Transverse colon (tissue), 4 donors: ENCODE measurements at regions not wholly inside any gene's neighbourhood (a gene's known extent, or its start where the extent isn't known, plus 50 kb on each side); places are given as distances from the start of the nearest gene placed in this dataset.

Experiments
- DNase-seq: peaks from one replicate; pipeline ENCODE4 v3.0.0-alpha.2; 2019
- H3K27ac ChIP-seq, 4 donors: fragments of 200-600 bp; sonication (generic); 2 replicates each; pipeline ENCODE4 v1.5.1; 2016 to 2018; ENCODE audit warnings: inconsistent platforms in 4 of 4
- H3K27me3 ChIP-seq: fragments of 200-600 bp; sonication (generic); 2 replicates; pipeline ENCODE4 v1.5.1; 2017; ENCODE audit warnings: inconsistent platforms
- H3K36me3 ChIP-seq, 4 donors: fragments of 200-600 bp; sonication (generic); 2 replicates each; pipeline ENCODE4 v1.5.1; 2017 to 2019; ENCODE audit warnings: inconsistent platforms in 4 of 4
- H3K4me1 ChIP-seq, 4 donors: fragments of 200-600 bp; sonication (generic); 2 replicates each; pipeline ENCODE4 v1.5.1; 2017 to 2020; ENCODE audit warnings: inconsistent platforms in 4 of 4
- H3K4me3 ChIP-seq, 4 donors: fragments of 200-600 bp; sonication (generic); 1 replicate in 1 of 4; 2 replicates in 3 of 4; pipeline versions ENCODE4 v1.5.1 to v1.6.1; 2017 to 2019; ENCODE audit warnings: inconsistent platforms in 4 of 4
- H3K9me3 ChIP-seq, 2 donors: fragments of 200-600 bp; sonication (generic); 2 replicates each; pipeline ENCODE4 v1.5.1; 2017 to 2019; ENCODE audit warnings: inconsistent platforms in 2 of 2
- EP300 ChIP-seq: sonication (generic); formaldehyde crosslinking; IDR thresholded peaks from one replicate; pipeline ENCODE4 v1.6.1; 2017; ENCODE audit warnings: antibody characterized with exemption, low read depth
- POLR2A ChIP-seq: fragments of 450-650 bp; IDR thresholded peaks from one replicate; pipeline ENCODE4 v1.6.1; 2016; ENCODE audit warnings: antibody characterized with exemption, mild to moderate bottlenecking, moderate library complexity
- POLR2AphosphoS5 ChIP-seq, 3 donors: sonication (generic); formaldehyde crosslinking; IDR thresholded peaks; one replicate each; pipeline ENCODE4 v1.6.1; 2016; ENCODE audit warnings: antibody characterized with exemption in 3 of 3
- whole genome bisulfite sequencing, 2 donors: methylation state at CpG; one replicate each; pipeline ENCODE4 v1.1.5; 2018; ENCODE audit warnings: low coverage in 1 of 2; 5-methylcytosine and 5-hydroxymethylcytosine counted together
- in situ Hi-C, 4 donors: fragments of 200-750 bp; cut with MboI; loops; one replicate each; pipeline versions ENCODE4 v1.15.0 to v1.15.1; 2017; ENCODE audit warnings: low sequenced_read_pairs in 3 of 4, low pct_ligation_motif_present in 1 of 4, low pct_unique_long_range_greater_than_20kb in 1 of 4
- intact Hi-C: fragments of 100-400 bp; cut with DNase I; formaldehyde crosslinking; loops from one replicate; pipeline ENCODE4 v1.15.1; 2023; ENCODE audit warnings: low total_unique reads
- TF ChIP-seq, protein P1 (sequence below), 5 experiments: fragments of 200-600 bp in 3 of 5; fragments of 450-650 bp in 2 of 5; sonication (generic) in 3 of 5; IDR thresholded peaks; 1 replicate in 2 of 5; 2 replicates in 3 of 5; pipeline ENCODE4 v1.5.1; 2016 to 2017; ENCODE audit warnings: antibody characterized with exemption in 5 of 5, inconsistent platforms in 3 of 5, mild to moderate bottlenecking in 2 of 5, moderate library complexity in 1 of 5

DNA sequence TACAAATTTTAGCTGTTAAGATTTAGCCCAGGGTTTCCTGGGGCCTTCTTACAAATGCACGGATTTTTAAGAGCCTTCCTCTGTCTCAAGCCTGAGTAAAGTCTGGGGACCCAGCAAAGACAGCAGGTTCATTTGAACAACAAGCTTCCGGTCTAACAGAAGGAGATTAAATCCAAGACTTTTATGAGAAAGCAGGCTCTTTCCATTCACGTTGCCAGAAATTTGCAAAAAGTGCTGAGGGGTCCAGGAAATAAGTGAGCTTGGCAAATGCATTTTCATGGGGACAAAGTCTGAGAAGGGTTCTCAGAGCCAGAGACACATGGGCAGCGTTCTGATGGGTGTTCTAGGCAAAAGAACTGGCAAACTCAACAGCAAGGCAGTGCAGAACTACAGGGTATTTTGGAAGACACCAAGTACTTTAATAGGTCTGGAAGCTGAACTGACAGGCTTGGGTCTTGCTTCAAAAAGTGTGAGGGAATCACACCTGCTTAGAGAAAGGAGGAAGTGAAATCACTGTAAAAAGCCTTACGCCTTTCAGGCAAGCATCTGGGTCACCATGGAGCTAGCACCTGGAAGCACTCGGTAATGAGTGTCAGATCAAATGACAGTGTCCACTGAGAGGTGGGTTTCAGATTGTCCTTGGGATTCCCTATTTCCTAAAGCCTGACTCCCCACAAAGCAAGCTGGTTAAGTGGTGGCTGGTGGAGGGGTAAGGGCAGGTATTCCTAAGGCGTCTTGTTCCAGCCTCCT is 115.8 kb upstream of the ARHGEF3 start:
- no peaks in the 10 kb centered on the region for H3K9me3 ChIP-seq
- no peaks in the 10 kb centered on the region for H3K36me3 ChIP-seq
- H3K27me3 ChIP-seq = no peaks in the 10 kb centered on the region
- peak overlapping the region; percentile 47 to 55 (median 50) for H3K27ac ChIP-seq
- TF ChIP-seq, protein P1, sequence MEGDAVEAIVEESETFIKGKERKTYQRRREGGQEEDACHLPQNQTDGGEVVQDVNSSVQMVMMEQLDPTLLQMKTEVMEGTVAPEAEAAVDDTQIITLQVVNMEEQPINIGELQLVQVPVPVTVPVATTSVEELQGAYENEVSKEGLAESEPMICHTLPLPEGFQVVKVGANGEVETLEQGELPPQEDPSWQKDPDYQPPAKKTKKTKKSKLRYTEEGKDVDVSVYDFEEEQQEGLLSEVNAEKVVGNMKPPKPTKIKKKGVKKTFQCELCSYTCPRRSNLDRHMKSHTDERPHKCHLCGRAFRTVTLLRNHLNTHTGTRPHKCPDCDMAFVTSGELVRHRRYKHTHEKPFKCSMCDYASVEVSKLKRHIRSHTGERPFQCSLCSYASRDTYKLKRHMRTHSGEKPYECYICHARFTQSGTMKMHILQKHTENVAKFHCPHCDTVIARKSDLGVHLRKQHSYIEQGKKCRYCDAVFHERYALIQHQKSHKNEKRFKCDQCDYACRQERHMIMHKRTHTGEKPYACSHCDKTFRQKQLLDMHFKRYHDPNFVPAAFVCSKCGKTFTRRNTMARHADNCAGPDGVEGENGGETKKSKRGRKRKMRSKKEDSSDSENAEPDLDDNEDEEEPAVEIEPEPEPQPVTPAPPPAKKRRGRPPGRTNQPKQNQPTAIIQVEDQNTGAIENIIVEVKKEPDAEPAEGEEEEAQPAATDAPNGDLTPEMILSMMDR (IDR thresholded peaks at IDR 0.05) = no peak
- TF ChIP-seq POLR2AphosphoS5 (IDR thresholded peaks at IDR 0.05) (no peak), POLR2A (no peak), EP300 (no peak)
- intact Hi-C loops = no loop called here
- H3K4me1 ChIP-seq = peaks cover 6 to 44% (median 13%) of the 10 kb centered on the region in 4 donors
- WGBS, 2 donors = 62 to 68% methylated on average over 4 to 7 of the region's 7 CpGs
- DNase-seq = peak; percentile 39
- in situ Hi-C loops = no loop called here
- H3K4me3 ChIP-seq = no peak overlapping the region

GRCh38 chr3:56916716-56917360 is 115.1 kb upstream of the ARHGEF3 start:
- H3K27ac ChIP-seq = peak overlapping the region; percentile 47 to 55 (median 50)
- in situ Hi-C loops (no loop called here), intact Hi-C loops (no loop called here)
- H3K9me3 ChIP-seq = no peaks in the 10 kb centered on the region
- no peak for TF ChIP-seq POLR2AphosphoS5 (IDR thresholded peaks at IDR 0.05)
- no peak for TF ChIP-seq EP300
- TF ChIP-seq POLR2A = no peak
- TF ChIP-seq, protein P1 (IDR thresholded peaks at IDR 0.05) = no peak
- H3K36me3 ChIP-seq = no peaks in the 10 kb centered on the region
- no peak for DNase-seq
- H3K4me3 ChIP-seq = no peak overlapping the region
- peaks cover 0 to 37% (median 8%) of the 10 kb centered on the region in 4 donors for H3K4me1 ChIP-seq
- no peaks in the 10 kb centered on the region for H3K27me3 ChIP-seq
- WGBS, 2 donors = 72 to 81% methylated on average over 4 of the region's 4 CpGs

GRCh38 chr3:56915966-56916586 is 114.3 kb upstream of the ARHGEF3 start:
- H3K9me3 ChIP-seq = no peaks in the 10 kb centered on the region
- H3K27me3 ChIP-seq = no peaks in the 10 kb centered on the region
- peak overlapping the region in 2 of 4 donors; percentile 9 to 38 for H3K4me3 ChIP-seq
- WGBS, 2 donors = 71 to 72% methylated on average over 3 to 16 of the region's 16 CpGs
- TF ChIP-seq, protein P1 (IDR thresholded peaks at IDR 0.05) = no peak
- TF ChIP-seq POLR2AphosphoS5 (IDR thresholded peaks at IDR 0.05) = peak in 2 of 3 donors; percentile 5 to 7
- peaks cover 0 to 30% (median 5%) of the 10 kb centered on the region in 4 donors for H3K4me1 ChIP-seq
- no peaks in the 10 kb centered on the region for H3K36me3 ChIP-seq
- peak; percentile 49 for DNase-seq
- in situ Hi-C loops = no loop called here
- intact Hi-C loops = no loop called here
- peak overlapping the region; percentile 47 to 55 (median 50) for H3K27ac ChIP-seq

- Histone ChIP-seq H3K27ac (no peak overlapping the region), H3K9me3 (no peaks in the 10 kb centered on the region), H3K4me3 (no peak overlapping the region), H3K27me3 (no peaks in the 10 kb centered on the region), H3K36me3 (no peaks in the 10 kb centered on the region), H3K4me1 (peaks cover 0 to 29% (median 5%) of the 10 kb centered on the region in 4 donors)
- in situ Hi-C loops (no loop called here), intact Hi-C loops (no loop called here)
- DNase-seq = no peak
- WGBS, 2 donors = 68 to 83% methylated on average over 3 of the region's 3 CpGs
- TF ChIP-seq, protein P1 (IDR thresholded peaks at IDR 0.05) = no peak
- TF ChIP-seq POLR2A = no peak
- no peak for TF ChIP-seq POLR2AphosphoS5 (IDR thresholded peaks at IDR 0.05)
- TF ChIP-seq EP300 = no peak
These were observed 112.9 kb upstream of the ARHGEF3 start for GRCh38 chr3:56914646-56915045.
